Heart left ventricle (tissue), 16 donors: ENCODE measurements at regions not wholly inside any gene's neighbourhood (a gene's known extent, or its start where the extent isn't known, plus 50 kb on each side); places are given as distances from the start of the nearest gene placed in this dataset.

Source experiments
- ATAC-seq, 4 donors: fragments of 200-7000 bp; cut with Tn5 transposase; one replicate each; pipeline ENCODE4 v1.9.1; 2020 to 2022; ENCODE audit warnings: moderate library complexity in 4 of 4, mild to moderate bottlenecking in 3 of 4, moderate number of reproducible peaks in 1 of 4
- DNase-seq, 5 donors: peaks; one replicate each; pipeline ENCODE4 v3.0.0-alpha.2; 2020
- H3K27ac ChIP-seq, 12 donors: fragments of 200-600 bp; sonication (generic) in 4 of 12; one replicate each; pipeline versions ENCODE4 v1.5.0 to v1.8.0; 2016 to 2022; ENCODE audit warnings: mild to moderate bottlenecking in 2 of 12
- H3K27me3 ChIP-seq, 9 donors: fragments of 200-600 bp; sonication (generic) in 2 of 9; one replicate each; pipeline versions ENCODE4 v1.5.1 to v1.8.0; 2016 to 2022; ENCODE audit warnings: mild to moderate bottlenecking in 3 of 9
- H3K36me3 ChIP-seq, 9 donors: fragments of 200-600 bp; sonication (generic) in 2 of 9; one replicate each; pipeline versions ENCODE4 v1.5.0 to v1.8.0; 2018 to 2022; ENCODE audit warnings: mild to moderate bottlenecking in 2 of 9
- H3K4me1 ChIP-seq, 12 donors: fragments of 200-600 bp; sonication (generic) in 4 of 12; one replicate each; pipeline versions ENCODE4 v1.5.0 to v1.8.0; 2016 to 2022; ENCODE audit warnings: mild to moderate bottlenecking in 3 of 12
- H3K4me3 ChIP-seq, 12 donors: fragments of 200-600 bp; sonication (generic) in 4 of 12; one replicate each; pipeline versions ENCODE4 v1.5.0 to v1.8.0; 2017 to 2022; ENCODE audit warnings: mild to moderate bottlenecking in 9 of 12, moderate library complexity in 4 of 12
- H3K9me3 ChIP-seq, 12 donors: fragments of 200-600 bp; sonication (generic) in 4 of 12; one replicate each; pipeline versions ENCODE4 v1.5.0 to v1.8.0; 2016 to 2022; ENCODE audit warnings: mild to moderate bottlenecking in 1 of 12
- POLR2A ChIP-seq, 2 donors: fragments of 450-650 bp; IDR thresholded peaks; one replicate each; pipeline ENCODE4 v1.6.1; 2017; ENCODE audit warnings: antibody characterized with exemption in 2 of 2, mild to moderate bottlenecking in 2 of 2, moderate library complexity in 2 of 2
- WGBS, 4 donors: extraction: QIAGEN DNeasy Blood & Tissue Kit in 2 of 4; methylation state at CpG; one replicate each; pipeline versions ENCODE4 v1.1.5 to v1.1.7; 2013 to 2018; 5-methylcytosine and 5-hydroxymethylcytosine counted together
- intact Hi-C, 10 donors: fragments of 100-400 bp; cut with DNase I; formaldehyde crosslinking; loops; one replicate each; pipeline versions ENCODE4 v1.11.1 to v1.14.2; 2022
- TF ChIP-seq, protein P1 (sequence below), 12 donors: fragments of 200-600 bp; sonication (generic) in 4 of 12; IDR thresholded peaks; one replicate each; pipeline versions ENCODE4 v1.5.0 to v1.8.0; 2018 to 2022; ENCODE audit warnings: antibody characterized with exemption in 12 of 12, mild to moderate bottlenecking in 5 of 12
- donor health status: ischemic (EF 13 %, LVEDD 7.1; RV severe dilation, severe dysfunction).
- donor health status: healthy with polysubstance abuse.
- donor health status: DM: no; HTN: yes; CAD: no.
- donor health status: DM: no; HTN: no; CAD: no.
- donor health status: ischemic (EF 25% LVEDD 6.9; RV normal size, moderate dysfunction).
- donor health status: ischemic (EF 25% LVEDD 5.7; RV mildly dilated, moderate dysfunction).
- donor health status: healthy.
- donor health status: DM: yes; HTN: yes; CAD: no.
- donor health status: ischemic (EF 35%, LVEDD 5.7; RV mildly dilated, moderate dysfunction).
- donor health status: nonischemic (EF 11% LVEDD 7.7; RV severe dilation, severe dysfunction).
- donor health status: DM: yes; HTN: yes; CAD: no.
- donor health status: PGD.
- donor health status: ischemic (EF 29% LVEDD 5.4; RV normal size, mild dysfunction).
- donor health status: nonischemic (EF 23%, LVEDD 6.1; RV moderate dilation, normal function).

DNA sequence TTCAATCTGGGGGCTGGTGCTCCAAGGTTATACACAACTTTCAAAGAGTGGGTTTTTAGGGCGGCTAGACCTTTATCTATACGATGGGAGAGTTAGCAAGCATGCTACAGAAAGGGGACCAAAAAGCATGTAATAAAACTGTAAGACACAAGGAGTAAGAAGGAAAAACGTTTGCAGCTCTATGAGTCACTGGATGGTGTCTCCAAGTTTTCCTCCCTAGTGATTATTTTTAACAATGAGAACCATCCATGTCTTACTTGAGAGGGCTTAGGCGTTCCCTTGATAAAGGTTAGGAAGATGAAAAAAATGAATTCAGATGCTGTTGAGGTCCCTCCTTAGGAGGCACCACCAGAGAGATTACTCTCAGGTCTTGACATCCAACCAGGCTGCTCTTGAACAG is 75.9 kb downstream of the HRH4 start:
- WGBS, 4 donors, result 50 to 57% (median 54%) methylated on average over 4 of the region's 4 CpGs
- Histone ChIP-seq H3K27ac (no peak overlapping the region), H3K9me3 (no peaks in the 10 kb centered on the region), H3K4me1 (no peaks in the 10 kb centered on the region), H3K4me3 (no peak overlapping the region), H3K36me3 (no peaks in the 10 kb centered on the region), H3K27me3 (peaks cover 0 to 11% (median 0%) of the 10 kb centered on the region in 9 donors)
- ATAC-seq (no peak), DNase-seq (no peak)
- TF ChIP-seq, protein P1, sequence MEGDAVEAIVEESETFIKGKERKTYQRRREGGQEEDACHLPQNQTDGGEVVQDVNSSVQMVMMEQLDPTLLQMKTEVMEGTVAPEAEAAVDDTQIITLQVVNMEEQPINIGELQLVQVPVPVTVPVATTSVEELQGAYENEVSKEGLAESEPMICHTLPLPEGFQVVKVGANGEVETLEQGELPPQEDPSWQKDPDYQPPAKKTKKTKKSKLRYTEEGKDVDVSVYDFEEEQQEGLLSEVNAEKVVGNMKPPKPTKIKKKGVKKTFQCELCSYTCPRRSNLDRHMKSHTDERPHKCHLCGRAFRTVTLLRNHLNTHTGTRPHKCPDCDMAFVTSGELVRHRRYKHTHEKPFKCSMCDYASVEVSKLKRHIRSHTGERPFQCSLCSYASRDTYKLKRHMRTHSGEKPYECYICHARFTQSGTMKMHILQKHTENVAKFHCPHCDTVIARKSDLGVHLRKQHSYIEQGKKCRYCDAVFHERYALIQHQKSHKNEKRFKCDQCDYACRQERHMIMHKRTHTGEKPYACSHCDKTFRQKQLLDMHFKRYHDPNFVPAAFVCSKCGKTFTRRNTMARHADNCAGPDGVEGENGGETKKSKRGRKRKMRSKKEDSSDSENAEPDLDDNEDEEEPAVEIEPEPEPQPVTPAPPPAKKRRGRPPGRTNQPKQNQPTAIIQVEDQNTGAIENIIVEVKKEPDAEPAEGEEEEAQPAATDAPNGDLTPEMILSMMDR (IDR thresholded peaks at IDR 0.05), result no peak
- intact Hi-C loops, result no loop called here

DNA sequence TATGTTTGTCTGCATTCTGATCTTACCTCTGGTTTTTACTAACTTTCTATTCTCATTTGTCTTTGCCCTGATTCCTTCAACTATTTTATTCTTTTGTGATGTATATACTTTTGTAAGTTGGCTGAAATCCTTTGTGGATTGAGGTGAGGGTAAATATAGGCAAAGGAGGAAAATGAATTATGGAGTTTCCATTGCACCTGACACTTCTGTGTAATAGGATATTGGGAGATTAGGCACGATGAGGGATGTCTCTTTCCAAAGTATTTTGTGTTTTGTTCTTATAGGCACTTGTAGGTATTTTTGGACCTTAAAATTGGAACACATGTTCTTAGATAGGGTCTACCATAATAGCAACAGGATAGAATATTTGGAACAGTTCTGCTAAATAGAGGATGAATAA is 76.4 kb downstream of the HRH4 start:
- intact Hi-C loops, result no loop called here
- no peak for ATAC-seq
- WGBS, 4 donors, result 44 to 61% (median 48%) methylated on average over 1 of the region's 1 CpG
- no peak for DNase-seq
- Histone ChIP-seq H3K4me1 (no peaks in the 10 kb centered on the region), H3K27me3 (peaks cover 0 to 11% (median 0%) of the 10 kb centered on the region in 9 donors), H3K36me3 (no peaks in the 10 kb centered on the region), H3K9me3 (no peaks in the 10 kb centered on the region), H3K4me3 (no peak overlapping the region), H3K27ac (no peak overlapping the region)
- TF ChIP-seq, protein P1 (IDR thresholded peaks at IDR 0.05), result no peak
- no peak for TF ChIP-seq POLR2A (IDR thresholded peaks at IDR 0.05)

GRCh38 chr18:24538414-24539264 is 78.2 kb downstream of the HRH4 start:
- TF ChIP-seq, protein P1 (IDR thresholded peaks at IDR 0.05), result no peak
- no peak for TF ChIP-seq POLR2A (IDR thresholded peaks at IDR 0.05)
- H3K27me3 ChIP-seq, result peaks cover 0 to 9% (median 0%) of the 10 kb centered on the region in 9 donors

DNA sequence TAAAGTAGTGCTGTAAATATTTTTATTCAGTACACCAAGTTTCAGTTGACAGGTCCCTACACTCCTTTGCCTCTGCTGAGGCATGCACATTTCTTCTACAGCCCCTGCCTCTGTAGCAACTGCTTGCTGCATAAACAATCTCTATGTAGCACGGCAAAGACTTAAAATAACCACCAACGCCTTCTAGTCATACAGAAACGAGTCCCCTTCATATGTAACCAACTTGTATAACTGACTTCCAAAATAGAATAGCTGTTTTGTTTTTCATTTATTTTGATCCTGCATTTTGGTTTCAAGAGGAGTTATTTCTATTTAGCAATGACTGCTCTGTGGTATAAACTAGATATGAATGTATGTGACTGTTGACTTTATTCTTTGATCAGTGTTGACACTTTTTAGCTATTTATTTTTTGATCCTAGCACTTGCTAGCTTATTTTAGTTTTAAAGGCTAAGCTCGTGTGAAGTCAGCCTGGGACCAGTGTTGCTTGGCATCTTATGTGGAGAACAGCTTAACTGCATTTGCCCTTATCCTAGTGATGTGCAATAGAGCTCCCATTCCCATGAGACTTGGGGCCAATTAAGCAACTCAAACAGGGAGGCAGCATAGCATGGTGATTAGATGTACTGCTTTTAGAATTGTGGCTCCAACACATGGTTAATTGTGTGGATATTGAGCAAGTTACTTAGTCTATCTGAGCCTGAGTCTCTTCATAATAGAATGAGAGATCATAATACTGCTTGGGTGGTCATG is 79.6 kb downstream of the HRH4 start:
- ATAC-seq (no peak), DNase-seq (no peak)
- Histone ChIP-seq H3K36me3 (no peaks in the 10 kb centered on the region), H3K4me1 (no peaks in the 10 kb centered on the region), H3K4me3 (no peak overlapping the region), H3K27me3 (peaks cover 0 to 7% (median 0%) of the 10 kb centered on the region in 9 donors), H3K27ac (no peak overlapping the region), H3K9me3 (no peaks in the 10 kb centered on the region)
- intact Hi-C loops, result loop anchor here in 5 of 10 donors (5.0 to 10.0 kb wide), 2 partner anchors 185 to 187 kb away; no protein-coding TSS in a partner anchor
- TF ChIP-seq POLR2A (IDR thresholded peaks at IDR 0.05), result no peak
- TF ChIP-seq, protein P1 (IDR thresholded peaks at IDR 0.05), result no peak
- 47 to 63% (median 54%) methylated on average over 4 of the region's 4 CpGs for WGBS, 4 donors

More at GRCh38 chr18:24538414-24539264, 78.2 kb downstream of the HRH4 start:
- Histone ChIP-seq H3K4me3 (no peak overlapping the region), H3K9me3 (no peaks in the 10 kb centered on the region), H3K27ac (no peak overlapping the region), H3K36me3 (no peaks in the 10 kb centered on the region), H3K4me1 (no peaks in the 10 kb centered on the region)
- ATAC-seq, result no peak
- 52 to 66% (median 54%) methylated on average over 5 of the region's 5 CpGs for WGBS, 4 donors
- no peak for DNase-seq
- intact Hi-C loops, result no loop called here
